ENCODE measurements at regions not wholly inside any gene's neighbourhood (a gene's known extent, or its start where the extent isn't known, plus 50 kb on each side); places are given as distances from the start of the nearest gene placed in this dataset.

GRCh38 chr2:188833799-188834198 is 140.4 kb upstream of the COL3A1 start (continued):
- TF ChIP-seq ZBTB33 (IDR thresholded peaks at IDR 0.05; ENCODE audit: borderline replicate concordance, low read depth) = no peak
- no peak for TF ChIP-seq TAF1 (IDR thresholded peaks at IDR 0.05; ENCODE audit: borderline replicate concordance, low read depth, low read length)

GRCh38 chr2:188835006-188835405 is 139.2 kb upstream of the COL3A1 start:
- no peak overlapping the region for H3K4me3 ChIP-seq (ENCODE audit: low read depth in 2 of 2, low read length in 1 of 2)
- no peaks in the 10 kb centered on the region for H3K36me3 ChIP-seq (replicated peaks in 1 of 2; ENCODE audit: control insufficient read depth in 1 of 2, insufficient read depth in 2 of 2, low read length in 1 of 2)
- no peaks in the 10 kb centered on the region for H3F3A ChIP-seq (replicated peaks; ENCODE audit: insufficient read depth)
- ChIA-PET POLR2A (no interaction called here), CTCF (no interaction called here)
- peaks cover 10% of the 10 kb centered on the region; the same call in 1 of the 2 replicates for H3K9me3 ChIP-seq
- no peaks in the 10 kb centered on the region for H3K27me3 ChIP-seq (ENCODE audit: insufficient read depth)
- 45% methylated on average over 1 of the region's 1 CpG for WGBS (ENCODE audit: low lambda C conversion rate)
- no peak overlapping the region for H3K4me2 ChIP-seq
- H3K79me2 ChIP-seq (ENCODE audit: insufficient read depth) = no peaks in the 10 kb centered on the region
- TF ChIP-seq YY1 (IDR thresholded peaks at IDR 0.05; ENCODE audit: low read depth) (no peak), RFX5 (IDR thresholded peaks at IDR 0.05; ENCODE audit: low read length) (no peak), GABPA (IDR thresholded peaks at IDR 0.05; ENCODE audit: low read depth) (no peak), TCF12 (IDR thresholded peaks at IDR 0.05) (no peak), NRF1 (IDR thresholded peaks at IDR 0.05; ENCODE audit: low read depth, low read length) (no peak), RXRA (IDR thresholded peaks at IDR 0.05; ENCODE audit: borderline replicate concordance, low read depth) (no peak), SMC3 (IDR thresholded peaks at IDR 0.05; ENCODE audit: low read depth, low read length) (no peak), MXI1 (IDR thresholded peaks at IDR 0.05; ENCODE audit: low read depth, low read length) (no peak), CHD2 (IDR thresholded peaks at IDR 0.05; ENCODE audit: low read length, partially characterized antibody) (no peak), FOSL2 (IDR thresholded peaks at IDR 0.05; ENCODE audit: borderline replicate concordance, low read depth) (no peak), REST (IDR thresholded peaks at IDR 0.05; ENCODE audit: low read depth, low read length) (no peak), NFIC (IDR thresholded peaks at IDR 0.05; ENCODE audit: borderline replicate concordance) (no peak), TAF1 (IDR thresholded peaks at IDR 0.05; ENCODE audit: borderline replicate concordance, low read depth, low read length) (no peak), EP300 (IDR thresholded peaks at IDR 0.05; ENCODE audit: borderline replicate concordance in 1 of 2, low read depth in 1 of 2, low read length in 1 of 2) (no peak)
- TF ChIP-seq, protein P1, sequence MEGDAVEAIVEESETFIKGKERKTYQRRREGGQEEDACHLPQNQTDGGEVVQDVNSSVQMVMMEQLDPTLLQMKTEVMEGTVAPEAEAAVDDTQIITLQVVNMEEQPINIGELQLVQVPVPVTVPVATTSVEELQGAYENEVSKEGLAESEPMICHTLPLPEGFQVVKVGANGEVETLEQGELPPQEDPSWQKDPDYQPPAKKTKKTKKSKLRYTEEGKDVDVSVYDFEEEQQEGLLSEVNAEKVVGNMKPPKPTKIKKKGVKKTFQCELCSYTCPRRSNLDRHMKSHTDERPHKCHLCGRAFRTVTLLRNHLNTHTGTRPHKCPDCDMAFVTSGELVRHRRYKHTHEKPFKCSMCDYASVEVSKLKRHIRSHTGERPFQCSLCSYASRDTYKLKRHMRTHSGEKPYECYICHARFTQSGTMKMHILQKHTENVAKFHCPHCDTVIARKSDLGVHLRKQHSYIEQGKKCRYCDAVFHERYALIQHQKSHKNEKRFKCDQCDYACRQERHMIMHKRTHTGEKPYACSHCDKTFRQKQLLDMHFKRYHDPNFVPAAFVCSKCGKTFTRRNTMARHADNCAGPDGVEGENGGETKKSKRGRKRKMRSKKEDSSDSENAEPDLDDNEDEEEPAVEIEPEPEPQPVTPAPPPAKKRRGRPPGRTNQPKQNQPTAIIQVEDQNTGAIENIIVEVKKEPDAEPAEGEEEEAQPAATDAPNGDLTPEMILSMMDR (IDR thresholded peaks at IDR 0.05) = no peak
- TF ChIP-seq, protein P2, sequence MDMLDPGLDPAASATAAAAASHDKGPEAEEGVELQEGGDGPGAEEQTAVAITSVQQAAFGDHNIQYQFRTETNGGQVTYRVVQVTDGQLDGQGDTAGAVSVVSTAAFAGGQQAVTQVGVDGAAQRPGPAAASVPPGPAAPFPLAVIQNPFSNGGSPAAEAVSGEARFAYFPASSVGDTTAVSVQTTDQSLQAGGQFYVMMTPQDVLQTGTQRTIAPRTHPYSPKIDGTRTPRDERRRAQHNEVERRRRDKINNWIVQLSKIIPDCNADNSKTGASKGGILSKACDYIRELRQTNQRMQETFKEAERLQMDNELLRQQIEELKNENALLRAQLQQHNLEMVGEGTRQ (IDR thresholded peaks at IDR 0.05; ENCODE audit: borderline replicate concordance, low read depth, low read length) = no peak
- no peaks in the 10 kb centered on the region for H3K9me2 ChIP-seq
- H3K9ac ChIP-seq = no peak overlapping the region
- no peak overlapping the region; the same call in 1 of the 2 replicates for H2AFZ ChIP-seq (ENCODE audit: low read depth)
- H3K27ac ChIP-seq (ENCODE audit: low read depth in 2 of 2, low read length in 1 of 2) = no peak overlapping the region
- H3K4me1 ChIP-seq (ENCODE audit: control insufficient read depth in 1 of 2, insufficient read depth in 2 of 2, low read depth in 1 of 2, low read length in 1 of 2) = no peaks in the 10 kb centered on the region; a peak in 1 of 4 replicates
- no peak for DNase-seq
- no peaks in the 10 kb centered on the region for H4K20me1 ChIP-seq (ENCODE audit: insufficient read depth)

All from SK-N-SH (cell line).